ENCODE measurements at regions not wholly inside any gene's neighbourhood (a gene's known extent, or its start where the extent isn't known, plus 50 kb on each side); places are given as distances from the start of the nearest gene placed in this dataset.

DNA sequence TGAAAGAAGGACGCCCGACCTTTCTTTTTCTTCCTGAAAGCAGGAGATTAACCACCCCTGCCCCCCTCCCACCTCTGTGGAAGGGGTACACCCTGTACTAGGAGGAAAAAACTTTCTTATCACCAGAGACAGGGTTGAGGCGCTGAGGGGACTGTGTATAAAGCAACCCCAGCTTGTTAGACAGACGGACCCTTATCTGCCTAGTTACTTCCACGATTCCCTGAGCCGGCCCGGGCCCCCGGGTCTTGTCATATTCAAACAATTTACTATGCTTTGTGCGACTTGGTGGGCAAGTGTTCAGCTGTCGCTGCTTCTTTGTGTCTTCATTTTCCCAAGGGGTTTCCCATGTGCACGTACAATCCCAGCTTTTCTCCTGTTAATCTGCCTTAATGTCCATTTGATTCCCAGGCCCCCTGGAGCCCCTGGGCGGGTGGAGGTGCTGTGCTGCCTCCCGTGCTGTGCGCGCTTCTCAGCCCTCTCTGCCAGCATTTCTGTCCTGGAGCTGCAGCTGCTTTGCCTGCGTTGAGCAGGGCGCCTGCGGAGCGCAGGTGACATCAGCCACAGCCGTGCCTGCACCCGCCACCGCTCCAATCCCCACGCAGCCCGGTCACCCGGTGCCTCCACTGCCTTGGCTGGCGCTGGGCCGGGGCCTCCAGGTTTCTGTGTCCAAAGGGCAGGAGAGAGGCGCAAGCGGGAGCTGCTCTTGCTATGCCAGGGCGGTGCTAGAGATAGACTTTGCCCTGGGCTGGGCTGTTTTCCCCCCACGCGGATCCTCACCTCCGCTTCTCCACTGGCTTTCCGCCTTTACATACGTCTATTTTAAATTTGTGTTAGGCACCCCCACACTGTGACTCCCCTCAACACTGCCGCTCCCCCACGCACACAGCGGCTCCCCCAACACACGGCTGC, 96.2 kb downstream of the TTLL2 start (continued):
- TF ChIP-seq ZNF292 (CRISPR knock-in tag; IDR thresholded peaks at IDR 0.05; ENCODE audit: borderline replicate concordance, low read depth) (peak; percentile 99), RNF2 (conservative IDR thresholded peaks at IDR 0.05; ENCODE audit: low read depth) (0 out of 2 replicates have a peak, but pooled peaks have one; percentile 64), ZNF768 (CRISPR knock-in tag; IDR thresholded peaks at IDR 0.05) (peak; percentile 91), SIX1 (CRISPR knock-in tag; IDR thresholded peaks at IDR 0.05; ENCODE audit: borderline replicate concordance) (no peak), ZMYM3 (CRISPR knock-in tag; IDR thresholded peaks at IDR 0.05) (peak; percentile 89), ZNF44 (CRISPR knock-in tag; IDR thresholded peaks at IDR 0.05) (peak; percentile 75; the same call in 1 of the 2 replicates), ELF1 (CRISPR knock-in tag; IDR thresholded peaks at IDR 0.05) (peak; percentile 65; the same call in 1 of the 2 replicates), ZMYM4 (CRISPR knock-in tag; IDR thresholded peaks at IDR 0.05) (peak; percentile 74; the same call in 1 of the 2 replicates), ZNF350 (CRISPR knock-in tag; IDR thresholded peaks at IDR 0.05; ENCODE audit: borderline replicate concordance, low read depth) (peak; percentile 51; the same call in 1 of the 2 replicates), ZNF235 (CRISPR knock-in tag; IDR thresholded peaks at IDR 0.05; ENCODE audit: borderline replicate concordance) (no peak), ZNF720 (CRISPR knock-in tag; IDR thresholded peaks at IDR 0.05) (no peak), MAZ (IDR thresholded peaks at IDR 0.05; ENCODE audit: borderline replicate concordance, low read depth, low read length) (no peak), MAZ (CRISPR knock-in tag; IDR thresholded peaks at IDR 0.05; ENCODE audit: low read depth) (peak; percentile 38; the same call in 1 of the 2 replicates), SRF (IDR thresholded peaks at IDR 0.05; ENCODE audit: low read depth, low read length) (no peak), ZNF205 (CRISPR knock-in tag; IDR thresholded peaks at IDR 0.05) (0 out of 2 replicates have a peak, but pooled peaks have one; percentile 78)
- TF ChIP-seq, protein P1, sequence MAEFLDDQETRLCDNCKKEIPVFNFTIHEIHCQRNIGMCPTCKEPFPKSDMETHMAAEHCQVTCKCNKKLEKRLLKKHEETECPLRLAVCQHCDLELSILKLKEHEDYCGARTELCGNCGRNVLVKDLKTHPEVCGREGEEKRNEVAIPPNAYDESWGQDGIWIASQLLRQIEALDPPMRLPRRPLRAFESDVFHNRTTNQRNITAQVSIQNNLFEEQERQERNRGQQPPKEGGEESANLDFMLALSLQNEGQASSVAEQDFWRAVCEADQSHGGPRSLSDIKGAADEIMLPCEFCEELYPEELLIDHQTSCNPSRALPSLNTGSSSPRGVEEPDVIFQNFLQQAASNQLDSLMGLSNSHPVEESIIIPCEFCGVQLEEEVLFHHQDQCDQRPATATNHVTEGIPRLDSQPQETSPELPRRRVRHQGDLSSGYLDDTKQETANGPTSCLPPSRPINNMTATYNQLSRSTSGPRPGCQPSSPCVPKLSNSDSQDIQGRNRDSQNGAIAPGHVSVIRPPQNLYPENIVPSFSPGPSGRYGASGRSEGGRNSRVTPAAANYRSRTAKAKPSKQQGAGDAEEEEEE (CRISPR knock-in tag; IDR thresholded peaks at IDR 0.05; ENCODE audit: borderline replicate concordance) = no peak
- TF ChIP-seq, protein P2, sequence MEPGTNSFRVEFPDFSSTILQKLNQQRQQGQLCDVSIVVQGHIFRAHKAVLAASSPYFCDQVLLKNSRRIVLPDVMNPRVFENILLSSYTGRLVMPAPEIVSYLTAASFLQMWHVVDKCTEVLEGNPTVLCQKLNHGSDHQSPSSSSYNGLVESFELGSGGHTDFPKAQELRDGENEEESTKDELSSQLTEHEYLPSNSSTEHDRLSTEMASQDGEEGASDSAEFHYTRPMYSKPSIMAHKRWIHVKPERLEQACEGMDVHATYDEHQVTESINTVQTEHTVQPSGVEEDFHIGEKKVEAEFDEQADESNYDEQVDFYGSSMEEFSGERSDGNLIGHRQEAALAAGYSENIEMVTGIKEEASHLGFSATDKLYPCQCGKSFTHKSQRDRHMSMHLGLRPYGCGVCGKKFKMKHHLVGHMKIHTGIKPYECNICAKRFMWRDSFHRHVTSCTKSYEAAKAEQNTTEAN (CRISPR knock-in tag; conservative IDR thresholded peaks at IDR 0.05) = no peak
- TF ChIP-seq, protein P3, sequence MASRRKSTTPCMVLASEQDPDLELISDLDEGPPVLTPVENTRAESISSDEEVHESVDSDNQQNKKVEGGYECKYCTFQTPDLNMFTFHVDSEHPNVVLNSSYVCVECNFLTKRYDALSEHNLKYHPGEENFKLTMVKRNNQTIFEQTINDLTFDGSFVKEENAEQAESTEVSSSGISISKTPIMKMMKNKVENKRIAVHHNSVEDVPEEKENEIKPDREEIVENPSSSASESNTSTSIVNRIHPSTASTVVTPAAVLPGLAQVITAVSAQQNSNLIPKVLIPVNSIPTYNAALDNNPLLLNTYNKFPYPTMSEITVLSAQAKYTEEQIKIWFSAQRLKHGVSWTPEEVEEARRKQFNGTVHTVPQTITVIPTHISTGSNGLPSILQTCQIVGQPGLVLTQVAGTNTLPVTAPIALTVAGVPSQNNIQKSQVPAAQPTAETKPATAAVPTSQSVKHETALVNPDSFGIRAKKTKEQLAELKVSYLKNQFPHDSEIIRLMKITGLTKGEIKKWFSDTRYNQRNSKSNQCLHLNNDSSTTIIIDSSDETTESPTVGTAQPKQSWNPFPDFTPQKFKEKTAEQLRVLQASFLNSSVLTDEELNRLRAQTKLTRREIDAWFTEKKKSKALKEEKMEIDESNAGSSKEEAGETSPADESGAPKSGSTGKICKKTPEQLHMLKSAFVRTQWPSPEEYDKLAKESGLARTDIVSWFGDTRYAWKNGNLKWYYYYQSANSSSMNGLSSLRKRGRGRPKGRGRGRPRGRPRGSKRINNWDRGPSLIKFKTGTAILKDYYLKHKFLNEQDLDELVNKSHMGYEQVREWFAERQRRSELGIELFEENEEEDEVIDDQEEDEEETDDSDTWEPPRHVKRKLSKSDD (CRISPR knock-in tag; IDR thresholded peaks at IDR 0.05; ENCODE audit: low read depth) = peak; percentile 92
- TF ChIP-seq, protein P4, sequence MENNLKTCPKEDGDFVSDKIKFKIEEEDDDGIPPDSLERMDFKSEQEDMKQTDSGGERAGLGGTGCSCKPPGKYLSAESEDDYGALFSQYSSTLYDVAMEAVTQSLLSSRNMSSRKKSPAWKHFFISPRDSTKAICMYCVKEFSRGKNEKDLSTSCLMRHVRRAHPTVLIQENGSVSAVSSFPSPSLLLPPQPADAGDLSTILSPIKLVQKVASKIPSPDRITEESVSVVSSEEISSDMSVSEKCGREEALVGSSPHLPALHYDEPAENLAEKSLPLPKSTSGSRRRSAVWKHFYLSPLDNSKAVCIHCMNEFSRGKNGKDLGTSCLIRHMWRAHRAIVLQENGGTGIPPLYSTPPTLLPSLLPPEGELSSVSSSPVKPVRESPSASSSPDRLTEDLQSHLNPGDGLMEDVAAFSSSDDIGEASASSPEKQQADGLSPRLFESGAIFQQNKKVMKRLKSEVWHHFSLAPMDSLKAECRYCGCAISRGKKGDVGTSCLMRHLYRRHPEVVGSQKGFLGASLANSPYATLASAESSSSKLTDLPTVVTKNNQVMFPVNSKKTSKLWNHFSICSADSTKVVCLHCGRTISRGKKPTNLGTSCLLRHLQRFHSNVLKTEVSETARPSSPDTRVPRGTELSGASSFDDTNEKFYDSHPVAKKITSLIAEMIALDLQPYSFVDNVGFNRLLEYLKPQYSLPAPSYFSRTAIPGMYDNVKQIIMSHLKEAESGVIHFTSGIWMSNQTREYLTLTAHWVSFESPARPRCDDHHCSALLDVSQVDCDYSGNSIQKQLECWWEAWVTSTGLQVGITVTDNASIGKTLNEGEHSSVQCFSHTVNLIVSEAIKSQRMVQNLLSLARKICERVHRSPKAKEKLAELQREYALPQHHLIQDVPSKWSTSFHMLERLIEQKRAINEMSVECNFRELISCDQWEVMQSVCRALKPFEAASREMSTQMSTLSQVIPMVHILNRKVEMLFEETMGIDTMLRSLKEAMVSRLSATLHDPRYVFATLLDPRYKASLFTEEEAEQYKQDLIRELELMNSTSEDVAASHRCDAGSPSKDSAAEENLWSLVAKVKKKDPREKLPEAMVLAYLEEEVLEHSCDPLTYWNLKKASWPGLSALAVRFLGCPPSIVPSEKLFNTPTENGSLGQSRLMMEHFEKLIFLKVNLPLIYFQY (CRISPR knock-in tag; IDR thresholded peaks at IDR 0.05; ENCODE audit: borderline replicate concordance) = peak; percentile 83
